Right lobe of liver (tissue), 6 donors: ENCODE measurements at regions not wholly inside any gene's neighbourhood (a gene's known extent, or its start where the extent isn't known, plus 50 kb on each side); places are given as distances from the start of the nearest gene placed in this dataset.

Source experiments
- ATAC-seq, 4 donors: fragments of 200-7000 bp; cut with Tn5 transposase; one replicate each; pipeline ENCODE4 v1.9.1; 2020; ENCODE audit warnings: mild to moderate bottlenecking in 4 of 4, moderate library complexity in 4 of 4
- DNase-seq, 3 donors: peaks; one replicate each; pipeline ENCODE4 v3.0.0-alpha.2; 2020
- H3K27ac ChIP-seq, 3 donors: fragments of 200-600 bp; one replicate each; pipeline ENCODE4 v1.8.0; 2022
- H3K27me3 ChIP-seq, 2 donors: fragments of 200-600 bp; one replicate each; pipeline ENCODE4 v1.8.0; 2022
- H3K36me3 ChIP-seq, 4 donors: fragments of 200-600 bp; sonication (generic) in 1 of 4; one replicate each; pipeline versions ENCODE4 v1.5.1 to v1.8.0; 2017 to 2022; ENCODE audit warnings: control low read depth in 1 of 4
- H3K4me1 ChIP-seq, 4 donors: fragments of 200-600 bp; sonication (generic) in 1 of 4; one replicate each; pipeline versions ENCODE4 v1.5.1 to v1.8.0; 2017 to 2022; ENCODE audit warnings: control low read depth in 1 of 4
- H3K4me3 ChIP-seq, 3 donors: fragments of 200-600 bp; one replicate each; pipeline ENCODE4 v1.8.0; 2022
- H3K9me3 ChIP-seq, 4 donors: fragments of 200-600 bp; sonication (generic) in 1 of 4; one replicate each; pipeline versions ENCODE4 v1.5.1 to v1.8.0; 2017 to 2022; ENCODE audit warnings: control low read depth in 1 of 4
- POLR2A ChIP-seq: fragments of 450-650 bp; IDR thresholded peaks from one replicate; pipeline ENCODE4 v1.6.1; 2017; ENCODE audit warnings: antibody characterized with exemption, mild to moderate bottlenecking
- WGBS: methylation state at CpG from one replicate; pipeline ENCODE4 v1.1.6; 2018; ENCODE audit warnings: low coverage, low lambda C conversion rate; ENCODE audit not compliant: insufficient coverage; ENCODE audit errors: missing lambda C conversion rate; 5-methylcytosine and 5-hydroxymethylcytosine counted together
- intact Hi-C, 2 donors: fragments of 100-400 bp; cut with DNase I; formaldehyde crosslinking; loops; one replicate each; pipeline versions ENCODE4 v1.11.2 to v1.14.1; 2022
- TF ChIP-seq, protein P1 (sequence below), 4 donors: fragments of 200-600 bp in 3 of 4; fragments of 450-650 bp in 1 of 4; IDR thresholded peaks; one replicate each; pipeline versions ENCODE4 v1.5.1 to v1.8.0; 2016 to 2022; ENCODE audit warnings: antibody characterized with exemption in 4 of 4, mild to moderate bottlenecking in 2 of 4
- donor health status: DM: no; HTN: yes; CAD: no.
- donor health status: DM: no; HTN: no; CAD: no.
- donor health status: DM: no; HTN: no; CAD: no.
- donor health status: DM: no; HTN: yes; CAD: no.
- donor health status: DM: no; HTN: yes; CAD: no.

- Histone ChIP-seq H3K4me1 (no peaks in the 10 kb centered on the region), H3K36me3 (no peaks in the 10 kb centered on the region), H3K27me3 (no peaks in the 10 kb centered on the region), H3K4me3 (no peak overlapping the region), H3K9me3 (no peaks in the 10 kb centered on the region), H3K27ac (no peak overlapping the region)
- ATAC-seq (no peak), DNase-seq (no peak)
- intact Hi-C loops = no loop called here
- TF ChIP-seq POLR2A = no peak
- TF ChIP-seq, protein P1, sequence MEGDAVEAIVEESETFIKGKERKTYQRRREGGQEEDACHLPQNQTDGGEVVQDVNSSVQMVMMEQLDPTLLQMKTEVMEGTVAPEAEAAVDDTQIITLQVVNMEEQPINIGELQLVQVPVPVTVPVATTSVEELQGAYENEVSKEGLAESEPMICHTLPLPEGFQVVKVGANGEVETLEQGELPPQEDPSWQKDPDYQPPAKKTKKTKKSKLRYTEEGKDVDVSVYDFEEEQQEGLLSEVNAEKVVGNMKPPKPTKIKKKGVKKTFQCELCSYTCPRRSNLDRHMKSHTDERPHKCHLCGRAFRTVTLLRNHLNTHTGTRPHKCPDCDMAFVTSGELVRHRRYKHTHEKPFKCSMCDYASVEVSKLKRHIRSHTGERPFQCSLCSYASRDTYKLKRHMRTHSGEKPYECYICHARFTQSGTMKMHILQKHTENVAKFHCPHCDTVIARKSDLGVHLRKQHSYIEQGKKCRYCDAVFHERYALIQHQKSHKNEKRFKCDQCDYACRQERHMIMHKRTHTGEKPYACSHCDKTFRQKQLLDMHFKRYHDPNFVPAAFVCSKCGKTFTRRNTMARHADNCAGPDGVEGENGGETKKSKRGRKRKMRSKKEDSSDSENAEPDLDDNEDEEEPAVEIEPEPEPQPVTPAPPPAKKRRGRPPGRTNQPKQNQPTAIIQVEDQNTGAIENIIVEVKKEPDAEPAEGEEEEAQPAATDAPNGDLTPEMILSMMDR (IDR thresholded peaks at IDR 0.05) = no peak
- 80% methylated on average over 3 of the region's 11 CpGs for WGBS
These were observed 83.4 kb upstream of the SIMC1 start for GRCh38 chr5:176154821-176155220.

DNA sequence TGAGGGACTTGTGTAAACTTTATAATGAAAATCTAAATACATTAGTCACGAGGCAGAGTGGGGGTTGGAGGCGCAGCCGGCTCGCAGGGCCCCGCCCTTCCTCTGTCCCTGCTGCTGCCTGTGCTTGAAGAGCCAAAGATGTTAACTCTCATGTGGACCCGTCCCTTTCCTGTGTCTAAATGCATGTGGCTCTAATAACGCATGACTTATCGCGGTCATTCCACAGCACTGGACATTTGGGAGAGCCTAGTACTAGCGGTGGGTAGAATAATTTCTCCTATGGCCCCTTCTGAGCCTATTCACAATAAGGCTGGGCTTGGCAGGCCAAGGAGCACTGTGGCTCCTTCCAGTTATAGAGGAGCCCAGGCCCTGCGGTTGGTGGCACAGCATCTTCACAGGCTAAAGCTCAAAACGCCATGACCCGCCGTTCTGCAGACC lies 82.3 kb upstream of the SIMC1 start:
- Histone ChIP-seq H3K36me3 (no peaks in the 10 kb centered on the region), H3K4me3 (no peak overlapping the region), H3K9me3 (no peaks in the 10 kb centered on the region), H3K27me3 (no peaks in the 10 kb centered on the region), H3K4me1 (no peaks in the 10 kb centered on the region), H3K27ac (no peak overlapping the region)
- TF ChIP-seq, protein P1 (IDR thresholded peaks at IDR 0.05) = no peak
- no peak for TF ChIP-seq POLR2A
- 74% methylated on average over 8 of the region's 14 CpGs for WGBS
- ATAC-seq (no peak), DNase-seq (no peak)
- intact Hi-C loops = no loop called here

DNA sequence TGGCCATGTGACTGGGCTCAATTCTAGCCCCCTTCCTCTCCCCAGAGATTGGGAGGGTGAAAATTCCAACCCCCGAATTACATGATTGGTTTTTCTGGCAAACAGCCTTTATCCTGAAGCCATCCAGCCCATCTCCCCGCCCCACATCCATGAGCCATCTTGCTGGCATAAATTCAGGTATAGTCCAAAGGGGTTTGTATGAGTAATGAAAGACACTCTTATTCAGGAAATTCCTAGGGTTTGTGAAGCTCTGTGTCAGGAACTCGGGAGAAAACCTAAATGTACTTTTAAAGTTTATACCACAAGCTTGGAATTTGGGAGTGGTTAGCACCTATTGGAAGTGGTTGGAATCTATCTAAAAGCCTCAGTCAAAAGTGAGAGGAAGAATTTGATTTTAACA lies 80.6 kb upstream of the SIMC1 start:
- no peaks in the 10 kb centered on the region for H3K4me1 ChIP-seq
- no peak for ATAC-seq
- intact Hi-C loops = no loop called here

DNA sequence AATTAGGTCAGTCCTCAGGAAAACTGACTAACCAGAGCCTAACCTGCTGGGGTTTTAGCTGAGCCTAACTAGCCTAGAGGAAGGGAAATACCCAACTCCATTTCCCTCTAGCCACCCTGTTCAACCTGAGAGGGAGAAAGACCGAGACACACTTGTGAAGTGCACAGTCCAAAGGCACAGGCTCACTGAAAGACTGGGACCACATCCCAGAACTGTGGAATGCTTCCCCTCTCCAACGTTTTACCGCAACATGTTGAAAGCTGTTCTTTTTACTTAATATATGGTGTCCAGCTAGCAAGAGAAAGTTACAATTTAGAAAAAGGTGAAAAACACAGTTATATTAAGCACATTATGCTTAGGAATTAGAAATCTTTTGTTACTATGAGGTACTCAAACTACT lies 76.8 kb upstream of the SIMC1 start:
- DNase-seq (no peak), ATAC-seq (no peak)
- Histone ChIP-seq H3K4me3 (no peak overlapping the region), H3K9me3 (no peaks in the 10 kb centered on the region), H3K4me1 (no peaks in the 10 kb centered on the region), H3K36me3 (no peaks in the 10 kb centered on the region), H3K27me3 (no peaks in the 10 kb centered on the region), H3K27ac (no peak overlapping the region)
- intact Hi-C loops = no loop called here
- TF ChIP-seq, protein P1 (IDR thresholded peaks at IDR 0.05) = no peak
- 67% methylated on average over 3 of the region's 3 CpGs for WGBS

More for the DNA sequence above, 80.6 kb upstream of the SIMC1 start:
- Histone ChIP-seq H3K36me3 (no peaks in the 10 kb centered on the region), H3K27ac (no peak overlapping the region), H3K27me3 (no peaks in the 10 kb centered on the region), H3K9me3 (no peaks in the 10 kb centered on the region), H3K4me3 (no peak overlapping the region)
- TF ChIP-seq POLR2A = no peak
- TF ChIP-seq, protein P1 (IDR thresholded peaks at IDR 0.05) = no peak
- 59% methylated on average over 3 of the region's 3 CpGs for WGBS
- no peak for DNase-seq

DNA sequence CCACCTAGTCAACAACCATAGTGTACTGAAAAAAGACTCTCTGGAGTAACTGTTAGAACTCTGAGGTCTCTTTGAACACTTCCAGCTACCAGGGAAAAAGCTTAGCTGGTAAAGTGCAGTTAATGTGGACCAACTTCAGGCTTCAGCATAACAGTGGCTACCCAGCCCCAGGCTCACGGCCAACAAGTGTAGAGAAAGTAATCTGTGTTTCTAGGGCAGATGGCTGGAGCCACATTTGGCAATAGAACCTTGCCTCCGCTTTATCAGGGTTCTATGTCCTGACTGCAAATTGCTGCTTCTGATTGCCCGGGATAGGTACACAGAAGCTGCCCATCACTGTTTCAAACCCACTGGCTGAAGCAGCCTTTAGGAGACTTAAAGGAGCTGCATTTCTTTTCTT lies 76.0 kb upstream of the SIMC1 start:
- Histone ChIP-seq H3K27me3 (no peaks in the 10 kb centered on the region), H3K4me3 (no peak overlapping the region), H3K4me1 (no peaks in the 10 kb centered on the region), H3K9me3 (no peaks in the 10 kb centered on the region), H3K27ac (no peak overlapping the region), H3K36me3 (no peaks in the 10 kb centered on the region)
- ATAC-seq = peak in 3 of 4 donors; percentile 45 to 70 (median 46)
- TF ChIP-seq, protein P1 (IDR thresholded peaks at IDR 0.05) = no peak
- TF ChIP-seq POLR2A = no peak
- intact Hi-C loops = no loop called here
- 25% methylated on average over 3 of the region's 3 CpGs for WGBS
- DNase-seq = no peak
